GM18861 (cell line): ENCODE measurements at regions not wholly inside any gene's neighbourhood (a gene's known extent, or its start where the extent isn't known, plus 50 kb on each side); places are given as distances from the start of the nearest gene placed in this dataset.

Source experiments
- ATAC-seq: cut with Tn5 transposase; IDR thresholded peaks from one replicate; pipeline ENCODE4 v1.9.1; 2021; ENCODE audit not compliant: unreplicated experiment

DNA sequence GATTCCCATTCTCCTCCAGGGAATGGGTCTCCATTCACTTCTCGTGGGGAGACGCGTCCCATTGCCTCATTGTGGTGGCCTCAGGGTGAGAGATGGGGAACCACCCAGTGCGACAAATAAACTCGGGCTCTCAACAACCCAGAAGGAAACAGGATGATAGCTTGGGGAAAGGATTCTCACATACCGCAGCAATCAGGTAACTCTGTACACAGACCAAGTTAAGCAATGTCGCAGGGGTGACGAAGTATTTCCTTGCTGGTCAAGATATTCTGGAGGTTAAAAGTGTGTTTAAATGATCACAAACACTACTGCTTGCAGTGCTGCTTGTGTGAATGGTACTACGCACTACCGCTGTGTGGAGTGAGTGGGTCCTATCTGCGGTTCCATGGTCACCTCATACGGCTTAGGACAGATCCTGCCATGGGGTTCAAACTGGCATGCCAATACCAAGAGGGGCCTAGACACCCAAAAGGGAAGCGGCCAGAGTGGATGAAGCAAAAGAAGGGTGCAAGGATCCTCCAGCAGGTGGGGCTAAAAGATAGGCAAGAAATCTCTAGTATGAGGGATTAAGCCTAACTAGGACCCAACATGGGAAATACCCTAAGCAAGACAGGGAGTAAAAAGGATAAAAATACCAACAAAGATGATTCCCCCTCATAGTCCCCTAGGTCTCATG lies 143.8 kb upstream of the TMEM106B start:
- peak; percentile 76 for ATAC-seq

DNA sequence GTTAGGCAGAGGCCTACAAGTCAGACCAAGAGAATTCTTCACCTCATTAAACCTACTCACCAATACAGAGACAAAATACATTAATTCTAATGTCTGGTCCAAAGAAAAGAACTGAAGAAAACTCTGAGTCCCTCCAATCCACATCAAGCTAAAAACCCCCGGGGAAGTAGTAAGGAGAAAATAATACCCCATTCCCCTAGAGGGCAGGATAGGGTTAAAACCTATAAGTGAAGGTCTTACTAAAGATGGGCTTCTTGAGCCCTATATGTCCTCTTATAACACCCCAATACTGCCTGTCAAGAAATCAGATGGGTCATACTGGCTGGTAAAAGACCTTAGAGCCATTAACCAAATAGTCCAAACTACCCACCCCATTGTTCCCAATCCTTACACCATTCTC lies 141.3 kb upstream of the TMEM106B start:
- ATAC-seq, result no peak

DNA sequence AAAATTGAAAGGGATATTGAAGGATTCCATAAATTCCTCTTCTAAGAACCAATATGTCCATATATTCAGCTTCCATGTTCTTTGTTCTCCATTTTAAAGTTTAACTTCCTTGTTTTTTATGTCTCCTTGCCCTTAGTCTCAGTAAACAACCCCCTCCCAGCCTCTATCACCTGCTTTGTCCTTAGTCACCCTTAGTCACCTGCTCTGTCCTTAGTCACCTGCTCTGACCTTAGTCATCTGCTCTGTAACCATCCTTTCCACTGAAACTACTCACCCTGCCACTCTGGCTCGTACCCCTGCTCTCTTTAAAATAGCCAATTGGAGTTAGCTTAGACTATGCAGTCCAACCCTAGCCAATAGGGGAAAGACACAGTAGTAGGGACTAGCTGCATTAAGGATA lies 136.2 kb upstream of the TMEM106B start:
- no peak for ATAC-seq

DNA sequence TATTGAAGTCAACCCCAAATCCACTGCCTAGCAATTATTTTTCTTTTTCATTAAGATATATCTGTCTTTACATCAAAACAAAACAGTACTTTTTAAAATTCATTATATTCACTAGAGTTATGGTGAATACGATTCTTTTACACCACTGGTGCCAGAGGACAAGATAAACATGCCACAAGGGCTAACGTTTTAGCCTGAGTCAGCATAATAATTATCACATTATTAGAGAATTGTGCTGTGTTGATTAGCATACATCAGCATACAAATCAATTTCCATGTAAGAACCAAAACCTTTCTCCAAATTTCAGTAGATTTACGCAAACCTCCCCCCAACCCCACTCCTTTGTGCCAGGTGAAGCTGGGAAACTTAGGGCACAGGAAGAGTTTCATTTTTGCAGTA lies 131.1 kb upstream of the TMEM106B start:
- no peak for ATAC-seq

DNA sequence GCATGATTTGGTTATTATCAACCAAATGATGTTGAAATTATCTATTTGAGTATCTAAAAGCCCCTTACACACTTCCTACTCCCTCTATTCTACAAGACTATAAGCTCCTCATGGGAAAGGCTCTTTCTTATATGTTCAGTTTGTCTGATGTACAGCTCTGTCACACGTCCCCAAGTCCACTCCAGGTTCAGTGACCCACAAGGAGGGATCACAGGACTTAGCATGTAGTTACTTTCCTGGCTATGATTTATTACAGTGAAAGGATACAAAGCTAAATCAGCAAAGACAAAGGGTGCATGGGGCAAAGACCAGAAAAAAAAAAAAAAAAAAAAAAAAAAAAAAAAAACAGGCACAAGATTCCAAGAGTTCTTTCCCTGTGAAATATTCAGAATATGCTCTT lies 125.6 kb upstream of the TMEM106B start:
- no peak for ATAC-seq

DNA sequence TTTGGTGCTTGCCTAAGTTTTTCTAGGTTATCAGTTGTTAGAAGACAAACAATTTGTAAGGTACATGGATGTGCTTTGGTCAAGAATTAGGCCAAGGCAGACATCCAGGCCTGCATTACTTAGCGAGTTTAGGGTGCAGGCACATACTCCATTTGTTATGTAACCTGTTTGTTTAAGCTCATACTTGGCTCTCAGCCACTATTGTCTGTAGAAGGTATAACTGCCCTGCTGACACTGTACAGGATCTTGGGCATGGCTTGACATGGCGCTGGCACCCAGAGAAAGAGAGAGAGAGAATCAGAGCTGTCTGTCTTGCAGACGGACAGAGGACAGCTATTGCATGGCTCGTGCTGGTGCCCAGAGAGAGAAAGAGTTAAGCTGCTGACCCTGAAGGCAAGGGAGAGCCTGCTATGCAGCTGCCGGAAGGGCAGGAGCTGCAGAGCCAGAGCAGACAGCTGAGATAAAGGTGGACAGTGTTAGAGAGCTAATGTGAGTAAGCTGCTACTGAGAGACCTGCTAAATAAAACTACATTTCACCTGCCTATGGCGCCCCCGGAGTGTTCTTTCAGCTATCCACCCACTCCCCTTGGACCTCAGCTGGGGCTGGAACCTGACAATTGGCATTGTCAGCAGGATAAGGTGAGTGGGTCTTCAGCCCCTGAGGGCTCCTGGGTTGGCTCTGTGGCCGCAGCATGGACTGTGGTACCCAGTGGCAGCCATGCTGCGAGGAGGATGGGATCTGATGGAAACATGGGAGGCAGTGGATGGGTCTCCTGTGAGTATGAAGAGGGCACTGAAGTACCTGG lies 120.9 kb upstream of the TMEM106B start:
- no peak for ATAC-seq

DNA sequence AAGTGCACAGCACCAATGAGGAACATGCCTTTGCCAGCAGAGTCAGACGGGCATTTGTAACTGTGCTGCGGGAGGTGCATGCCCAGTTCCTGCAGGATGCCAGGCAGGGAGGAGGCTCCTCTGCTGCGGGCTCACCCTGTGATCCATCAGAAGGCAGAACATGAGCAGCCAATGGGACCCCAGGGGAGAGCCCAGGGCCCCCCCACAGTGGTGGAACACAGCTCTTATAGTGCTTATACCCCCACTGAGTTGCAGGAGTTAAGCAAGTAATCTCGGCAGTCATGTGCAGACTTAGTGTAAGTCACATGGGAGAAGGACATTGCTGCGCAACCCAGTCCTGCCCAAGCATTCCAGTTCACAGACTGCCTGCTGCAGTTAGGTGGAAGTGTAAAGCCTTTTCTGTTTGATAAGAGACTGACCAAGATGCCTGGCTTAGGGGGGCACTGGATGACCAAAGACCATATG lies 120.3 kb upstream of the TMEM106B start:
- ATAC-seq, result no peak

DNA sequence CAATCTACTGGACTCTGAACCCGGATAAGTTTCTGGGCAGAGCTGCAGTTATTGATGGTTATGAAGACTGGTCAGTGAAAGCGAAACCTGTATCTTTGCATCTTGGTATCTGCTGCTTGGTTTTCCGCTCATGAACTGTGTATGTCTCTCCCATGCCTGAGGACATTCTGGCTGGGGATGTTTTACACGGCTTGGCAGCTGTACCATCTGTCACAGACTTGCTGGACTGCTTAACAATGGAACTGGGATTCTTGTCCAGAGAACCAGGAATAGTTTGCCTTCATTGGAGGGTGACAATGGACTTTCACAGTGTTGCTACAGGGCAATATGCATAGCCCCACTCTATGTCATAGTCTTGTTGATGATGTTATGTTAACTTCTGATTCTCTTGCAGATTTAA lies 119.9 kb upstream of the TMEM106B start:
- no peak for ATAC-seq

DNA sequence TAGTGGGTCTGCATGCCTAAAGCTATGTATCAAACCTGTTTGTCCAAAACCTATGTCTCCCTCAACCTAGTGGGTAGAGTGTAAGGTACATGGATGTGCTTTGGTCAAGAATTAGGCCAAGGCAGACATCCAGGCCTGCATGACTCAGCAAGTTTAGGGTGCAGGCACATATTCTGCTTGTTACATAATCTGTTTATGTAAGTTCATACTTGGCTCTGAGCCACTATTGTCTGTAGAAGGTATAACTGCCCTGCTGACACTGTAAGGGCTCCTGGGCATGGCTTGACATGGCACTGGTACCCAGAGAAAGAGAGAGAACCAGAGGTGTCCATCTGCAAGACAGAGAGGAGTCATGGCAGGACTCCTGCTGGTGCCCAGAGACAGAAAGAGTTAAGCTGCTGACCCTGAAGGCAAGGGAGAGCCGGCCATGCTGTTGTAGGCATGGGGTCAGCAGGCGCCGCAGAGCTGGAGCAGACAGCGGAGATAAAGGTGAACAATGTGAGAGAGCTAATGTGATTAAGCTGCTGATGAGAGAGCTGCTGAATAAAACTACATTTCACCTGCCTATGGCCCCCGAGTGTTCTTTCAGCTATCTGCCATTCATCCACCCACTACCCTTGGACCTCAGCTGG lies 118.5 kb upstream of the TMEM106B start:
- ATAC-seq, result no peak

DNA sequence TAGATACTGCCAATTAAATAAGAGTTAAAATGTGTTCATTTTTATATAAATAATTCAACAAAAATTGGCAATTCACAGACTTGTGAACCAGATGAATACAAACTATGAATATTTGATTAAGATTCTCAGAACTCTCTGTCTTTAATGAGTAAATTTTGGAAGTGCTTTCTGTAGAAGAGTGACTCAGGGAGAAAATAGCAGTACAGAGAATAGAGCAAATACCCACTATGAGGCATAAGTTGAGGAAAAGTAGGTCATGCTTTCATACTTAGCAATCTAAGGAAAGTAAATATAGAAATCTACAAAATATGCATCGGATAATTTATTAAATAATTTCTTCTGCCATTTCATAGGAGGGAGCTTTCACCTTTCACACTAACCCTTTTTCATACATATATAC lies 117.7 kb upstream of the TMEM106B start:
- ATAC-seq, result no peak

DNA sequence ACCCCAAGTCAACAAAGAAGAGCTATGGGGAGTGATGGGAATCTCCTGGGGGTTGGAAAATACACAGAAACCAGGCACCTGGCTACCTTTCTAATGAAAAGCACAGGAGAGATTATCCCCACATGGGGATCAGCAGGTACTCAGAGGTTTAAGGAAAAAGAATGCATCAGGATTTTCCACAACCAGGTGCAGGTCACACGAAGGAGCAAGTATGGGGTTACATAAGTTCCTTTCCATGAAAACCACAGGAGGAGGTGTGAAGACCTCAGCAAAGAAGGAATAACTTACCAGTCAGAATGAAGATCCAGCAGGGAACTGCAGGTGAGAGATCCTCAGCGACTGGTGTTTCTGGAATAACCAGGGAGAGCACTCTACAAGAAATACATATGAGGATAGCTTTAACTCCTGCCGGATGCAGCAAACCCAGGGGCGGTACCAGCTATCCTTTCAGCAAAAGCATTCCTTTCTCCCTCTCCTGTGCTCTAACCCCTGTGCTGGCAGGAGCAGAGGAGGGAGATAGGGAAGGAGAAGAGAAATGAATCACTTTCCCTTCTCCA lies 116.7 kb upstream of the TMEM106B start:
- no peak for ATAC-seq

DNA sequence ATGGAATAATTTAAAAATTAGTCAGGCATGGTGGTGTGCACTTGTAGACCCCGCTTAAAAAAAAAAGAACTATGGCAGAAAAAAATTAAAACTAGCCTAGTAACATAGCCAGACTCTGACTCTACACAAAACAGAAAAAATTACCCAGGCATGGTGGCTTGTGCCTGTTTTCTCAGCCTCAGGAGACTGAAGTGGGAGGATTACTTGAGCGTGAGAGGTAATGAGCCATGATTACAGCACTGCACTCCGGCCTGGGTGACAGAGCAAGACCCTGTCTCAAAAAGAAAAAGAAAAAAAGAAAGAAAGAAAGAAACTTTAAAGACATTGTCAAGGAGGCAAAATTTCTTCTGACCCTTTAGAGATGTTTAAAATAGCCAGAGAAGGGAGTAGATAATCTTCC lies 109.0 kb upstream of the TMEM106B start:
- no peak for ATAC-seq

DNA sequence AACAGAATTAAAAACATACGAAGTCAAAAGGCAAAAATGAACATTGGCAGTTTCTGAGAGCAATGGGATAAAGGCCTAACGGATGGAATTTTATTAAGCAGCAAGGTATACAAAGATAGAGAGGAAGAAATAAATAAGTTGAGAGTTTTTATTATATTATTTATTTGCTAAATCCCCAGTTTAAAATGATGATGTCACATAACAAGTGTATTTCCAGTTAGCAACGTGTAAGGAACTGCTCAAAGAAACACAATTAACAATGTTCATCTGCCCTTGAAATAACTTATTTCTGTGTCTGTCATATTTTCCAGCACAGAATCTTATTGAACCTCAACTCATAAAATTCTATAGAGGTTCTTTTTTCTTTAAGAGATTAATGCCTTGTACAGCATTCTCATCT lies 108.6 kb upstream of the TMEM106B start:
- no peak for ATAC-seq

DNA sequence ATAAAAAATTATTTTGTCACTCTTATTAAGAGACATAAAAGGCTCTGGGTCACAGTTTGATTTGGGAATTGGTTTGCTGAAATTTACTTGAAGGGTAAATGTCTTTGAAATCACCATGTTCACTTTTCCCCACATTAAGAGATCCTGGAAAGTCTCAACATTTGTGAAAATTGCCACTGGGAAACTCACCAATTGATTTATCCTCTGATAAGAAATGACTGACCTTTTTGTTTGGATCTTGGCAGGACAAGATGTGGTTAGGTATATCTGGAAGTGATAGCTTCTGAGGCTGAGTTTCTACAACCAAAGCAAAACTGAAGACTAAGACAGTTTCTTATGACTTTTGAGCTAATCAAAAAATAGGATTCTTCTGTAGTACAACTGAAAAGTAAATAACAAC lies 107.1 kb upstream of the TMEM106B start:
- ATAC-seq, result no peak

DNA sequence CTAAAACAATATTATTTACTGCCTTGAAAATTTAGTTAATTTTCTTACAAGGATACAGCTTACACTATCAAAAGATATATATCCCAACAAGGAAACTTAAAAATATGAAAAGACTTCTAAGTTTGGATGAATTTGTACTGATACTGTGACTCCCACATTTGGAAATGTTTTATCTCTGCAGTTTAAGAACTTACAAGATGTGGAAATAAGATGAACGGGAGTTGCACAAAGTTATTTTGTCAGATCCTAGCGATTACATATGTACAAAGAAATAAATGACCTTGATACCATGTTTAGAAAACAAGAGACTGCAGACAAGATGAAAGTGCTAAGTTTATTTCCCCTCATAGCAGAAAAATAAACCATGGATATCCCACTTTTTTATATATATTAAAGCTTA lies 103.7 kb upstream of the TMEM106B start:
- ATAC-seq, result no peak

DNA sequence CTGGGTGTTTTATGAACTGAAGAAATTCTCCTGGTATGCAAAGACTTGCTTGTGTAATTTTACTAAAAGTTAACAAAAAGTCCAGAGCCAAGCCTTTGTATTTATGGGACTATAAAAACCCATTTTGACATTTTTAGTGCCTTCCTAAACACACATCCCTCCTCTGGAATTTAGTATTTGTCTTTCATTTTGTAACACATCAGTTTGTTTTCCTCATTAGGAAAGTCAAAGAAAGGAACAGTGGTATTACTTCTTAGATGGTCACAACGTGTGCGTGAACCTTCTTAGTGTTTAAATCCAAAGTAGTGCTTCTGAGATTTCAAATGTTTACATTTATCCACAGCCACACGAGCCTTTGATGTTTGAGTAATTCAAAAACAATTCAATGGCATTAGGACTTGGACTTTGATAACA lies 103.2 kb upstream of the TMEM106B start:
- ATAC-seq, result no peak

DNA sequence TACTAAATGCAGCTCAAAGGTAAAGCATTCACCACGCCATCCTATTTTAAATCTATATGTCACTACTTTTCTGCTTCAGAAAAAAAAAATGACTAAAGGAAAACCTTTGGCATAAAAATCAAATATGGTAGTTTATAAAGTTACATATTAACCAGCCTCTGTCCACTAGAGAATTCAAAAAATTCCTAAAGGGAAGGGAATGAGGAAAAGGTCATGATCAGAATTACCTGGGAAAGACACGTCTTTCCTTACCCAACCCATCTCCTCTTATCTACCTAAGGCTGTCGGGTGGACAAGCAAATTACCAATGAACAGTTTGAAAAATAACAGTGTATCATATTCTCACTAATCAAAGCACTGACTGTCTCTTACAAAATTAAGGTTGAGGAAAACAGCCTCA lies 100.7 kb upstream of the TMEM106B start:
- ATAC-seq, result no peak

DNA sequence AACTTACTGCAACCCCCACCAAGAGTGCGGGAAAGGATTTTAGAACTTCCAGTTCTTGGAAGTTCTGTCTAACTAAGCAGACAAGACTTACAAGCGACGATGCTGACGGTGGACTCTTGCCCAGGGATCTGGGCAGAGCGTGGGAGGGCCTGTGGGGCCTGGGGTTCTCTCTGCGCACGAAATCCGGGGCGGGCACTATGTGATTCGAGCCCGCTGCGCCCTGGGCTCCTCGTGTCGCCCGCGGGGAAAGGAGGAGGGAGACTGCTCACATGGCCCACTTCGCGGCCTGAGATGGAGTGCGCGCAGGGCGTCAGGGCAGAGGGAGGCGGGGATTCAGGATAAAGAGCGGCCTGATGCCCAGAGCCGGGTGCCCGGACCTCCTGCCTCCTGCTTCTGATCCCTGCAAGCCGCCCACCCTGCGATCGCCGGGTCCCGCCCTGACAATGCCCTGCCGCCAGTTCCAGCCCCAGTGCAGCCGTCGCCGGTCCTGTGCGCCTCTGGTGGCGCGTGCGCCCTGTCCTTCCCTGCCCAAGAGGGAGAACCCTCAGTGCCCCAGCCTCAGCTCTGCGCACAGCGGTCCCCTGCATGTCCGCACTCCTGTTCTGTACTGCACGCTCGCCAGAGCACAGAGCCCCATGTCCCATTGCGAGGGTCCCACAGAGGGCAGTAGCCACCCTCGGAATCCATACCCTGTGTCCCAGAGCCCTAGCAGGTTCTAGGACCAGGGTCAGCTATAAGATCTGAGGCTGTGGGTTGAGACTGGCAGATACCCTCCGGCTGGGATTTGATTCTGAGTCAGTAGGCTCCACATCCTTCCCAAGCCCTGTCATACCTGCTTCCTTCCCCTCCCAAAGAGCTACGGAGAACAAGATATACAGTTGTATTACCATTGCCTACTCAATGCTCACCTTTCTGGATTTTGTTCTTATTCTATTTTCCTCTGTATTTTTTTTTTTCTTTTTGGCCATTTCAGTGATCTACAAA lies 99.4 kb upstream of the TMEM106B start:
- no peak for ATAC-seq

DNA sequence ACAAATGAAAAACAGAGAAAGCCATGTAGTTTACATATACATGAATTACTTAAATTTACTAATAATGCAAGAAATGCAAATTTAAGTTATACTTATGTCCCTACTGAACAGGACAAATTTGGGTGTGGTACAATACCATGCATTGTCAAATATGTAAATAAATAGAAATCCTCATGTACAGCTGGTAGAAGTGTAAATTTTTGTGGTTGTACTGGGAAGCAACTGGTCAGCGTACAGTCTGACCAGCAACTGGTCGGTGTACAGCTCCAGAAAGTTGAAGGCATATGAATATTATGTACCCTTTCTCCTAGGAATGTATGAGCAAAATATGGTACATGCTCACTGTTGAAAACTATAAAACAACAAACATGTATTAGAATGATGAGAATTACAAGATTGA lies 93.9 kb upstream of the TMEM106B start:
- no peak for ATAC-seq

DNA sequence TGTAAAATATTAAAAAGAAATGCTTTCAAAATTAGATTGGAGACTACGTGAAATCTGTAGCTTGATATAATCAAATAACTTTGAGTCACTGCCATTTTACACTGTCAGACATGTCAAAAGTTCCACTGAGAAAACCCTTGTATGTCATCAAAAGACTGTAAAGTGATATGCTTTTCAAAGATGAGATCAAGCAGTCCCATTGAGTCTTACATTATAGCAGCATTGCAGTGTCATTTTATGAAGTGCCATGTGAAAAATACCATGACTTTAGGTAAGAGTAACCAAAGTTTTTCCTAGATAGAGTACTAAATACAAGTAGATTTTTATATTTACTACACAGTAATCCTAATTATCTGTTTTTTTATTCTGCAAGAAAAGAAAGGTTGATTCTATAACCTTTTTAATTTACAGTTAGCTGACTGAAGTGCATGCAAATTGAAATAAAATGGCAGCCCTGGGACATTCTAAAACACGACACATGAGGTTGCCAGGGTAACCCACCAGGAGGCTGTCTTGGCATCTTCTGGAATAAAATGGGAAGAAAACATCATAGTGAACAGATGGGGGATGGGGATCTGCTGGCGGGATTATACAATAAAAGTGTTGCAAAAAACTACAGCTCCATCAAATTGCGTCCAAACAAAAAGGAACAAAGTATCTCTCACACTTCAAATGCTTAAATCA lies 91.3 kb upstream of the TMEM106B start:
- no peak for ATAC-seq
